Mesothelial cell of epicardium (in vitro differentiated cells): ENCODE measurements at regions not wholly inside any gene's neighbourhood (a gene's known extent, or its start where the extent isn't known, plus 50 kb on each side); places are given as distances from the start of the nearest gene placed in this dataset.

ENCODE experiments used
- DNase-seq, 2 experiments: peaks; one replicate each; pipeline ENCODE4 v3.0.0; 2021; ENCODE audit warnings: low spot score in 2 of 2; ENCODE audit not compliant: unreplicated experiment in 2 of 2
- H3K27ac Mint-ChIP-seq: 2 replicates; pipeline ENCODE4 v1.8.0; 2021; ENCODE audit warnings: mixed read lengths
- H3K27me3 Mint-ChIP-seq: 2 replicates; pipeline ENCODE4 v1.8.0; 2021; ENCODE audit warnings: low read depth, mixed read lengths
- H3K36me3 Mint-ChIP-seq: 2 replicates; pipeline ENCODE4 v1.8.0; 2021; ENCODE audit warnings: mixed read lengths
- H3K4me1 Mint-ChIP-seq: 2 replicates; pipeline ENCODE4 v1.8.0; 2021; ENCODE audit warnings: mixed read lengths
- H3K4me3 Mint-ChIP-seq: 2 replicates; pipeline ENCODE4 v1.8.0; 2021; ENCODE audit warnings: mild to moderate bottlenecking, moderate library complexity, mixed read lengths
- H3K9me3 Mint-ChIP-seq: 2 replicates; pipeline ENCODE4 v1.8.0; 2021; ENCODE audit warnings: mixed read lengths
- TF ChIP-seq, protein P1 (sequence below): fragments of 200-600 bp; sonication (generic); IDR thresholded peaks from one replicate; pipeline ENCODE4 v1.5.0; 2021; ENCODE audit warnings: antibody characterized with exemption; ENCODE audit not compliant: unreplicated experiment

DNA sequence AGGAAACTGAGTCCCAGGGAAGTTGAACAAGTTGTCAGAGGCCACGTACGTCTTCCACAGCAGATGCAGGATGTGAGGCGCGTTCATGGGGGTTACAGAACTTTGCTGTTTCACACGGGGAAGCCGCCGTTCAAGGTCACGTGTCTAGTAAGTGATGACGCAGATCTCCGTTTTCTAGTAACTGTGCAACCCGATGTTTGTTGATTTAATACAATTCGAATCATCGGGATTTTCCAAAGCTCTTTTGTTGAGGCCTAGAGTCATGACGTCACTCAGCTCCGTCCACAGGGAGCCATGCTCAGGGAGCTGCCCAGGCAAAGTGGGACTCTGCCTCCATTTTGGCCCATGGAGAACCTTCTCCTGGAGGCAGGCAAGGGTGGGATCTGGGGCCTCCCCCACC is 1121.8 kb downstream of the TBC1D22A start:
- Mint-ChIP-seq H3K9me3 (peaks cover 14% of the 10 kb centered on the region), H3K4me3 (no peak overlapping the region)
- TF ChIP-seq, protein P1, sequence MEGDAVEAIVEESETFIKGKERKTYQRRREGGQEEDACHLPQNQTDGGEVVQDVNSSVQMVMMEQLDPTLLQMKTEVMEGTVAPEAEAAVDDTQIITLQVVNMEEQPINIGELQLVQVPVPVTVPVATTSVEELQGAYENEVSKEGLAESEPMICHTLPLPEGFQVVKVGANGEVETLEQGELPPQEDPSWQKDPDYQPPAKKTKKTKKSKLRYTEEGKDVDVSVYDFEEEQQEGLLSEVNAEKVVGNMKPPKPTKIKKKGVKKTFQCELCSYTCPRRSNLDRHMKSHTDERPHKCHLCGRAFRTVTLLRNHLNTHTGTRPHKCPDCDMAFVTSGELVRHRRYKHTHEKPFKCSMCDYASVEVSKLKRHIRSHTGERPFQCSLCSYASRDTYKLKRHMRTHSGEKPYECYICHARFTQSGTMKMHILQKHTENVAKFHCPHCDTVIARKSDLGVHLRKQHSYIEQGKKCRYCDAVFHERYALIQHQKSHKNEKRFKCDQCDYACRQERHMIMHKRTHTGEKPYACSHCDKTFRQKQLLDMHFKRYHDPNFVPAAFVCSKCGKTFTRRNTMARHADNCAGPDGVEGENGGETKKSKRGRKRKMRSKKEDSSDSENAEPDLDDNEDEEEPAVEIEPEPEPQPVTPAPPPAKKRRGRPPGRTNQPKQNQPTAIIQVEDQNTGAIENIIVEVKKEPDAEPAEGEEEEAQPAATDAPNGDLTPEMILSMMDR = no peak

DNA sequence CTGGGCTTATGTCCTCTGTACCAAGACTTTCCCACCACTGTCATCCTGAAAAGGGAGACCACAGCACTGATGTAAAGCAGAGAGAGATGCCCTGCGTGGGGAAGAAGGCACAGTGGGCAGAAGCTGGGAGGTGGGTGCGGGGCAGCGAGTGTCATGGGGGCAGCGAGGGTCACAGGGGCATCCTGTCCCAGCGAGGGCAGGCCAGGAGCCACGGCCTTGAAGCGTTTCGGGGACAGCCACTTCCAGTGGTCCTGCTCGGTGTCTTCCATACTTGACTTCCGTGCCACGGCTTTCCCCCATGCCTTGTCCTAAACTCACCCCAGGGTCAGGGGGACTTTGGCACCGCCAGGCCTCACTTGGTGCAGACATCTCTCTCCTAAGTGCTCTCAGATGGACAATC is 1121.3 kb downstream of the TBC1D22A start:
- peaks cover 5% of the 10 kb centered on the region for H3K4me1 Mint-ChIP-seq
- H3K36me3 Mint-ChIP-seq = peaks cover 1% of the 10 kb centered on the region
- peaks cover 14% of the 10 kb centered on the region for H3K9me3 Mint-ChIP-seq
- TF ChIP-seq, protein P1 = no peak
- H3K4me3 Mint-ChIP-seq = no peak overlapping the region
- no peak overlapping the region for H3K27ac Mint-ChIP-seq
- no peaks in the 10 kb centered on the region for H3K27me3 Mint-ChIP-seq
- no peak for DNase-seq

More for the DNA sequence above, 1121.8 kb downstream of the TBC1D22A start:
- DNase-seq = no peak
- peaks cover 7% of the 10 kb centered on the region for H3K4me1 Mint-ChIP-seq
- peaks cover 1% of the 10 kb centered on the region for H3K36me3 Mint-ChIP-seq
- H3K27me3 Mint-ChIP-seq = no peaks in the 10 kb centered on the region
- no peak overlapping the region for H3K27ac Mint-ChIP-seq

DNA sequence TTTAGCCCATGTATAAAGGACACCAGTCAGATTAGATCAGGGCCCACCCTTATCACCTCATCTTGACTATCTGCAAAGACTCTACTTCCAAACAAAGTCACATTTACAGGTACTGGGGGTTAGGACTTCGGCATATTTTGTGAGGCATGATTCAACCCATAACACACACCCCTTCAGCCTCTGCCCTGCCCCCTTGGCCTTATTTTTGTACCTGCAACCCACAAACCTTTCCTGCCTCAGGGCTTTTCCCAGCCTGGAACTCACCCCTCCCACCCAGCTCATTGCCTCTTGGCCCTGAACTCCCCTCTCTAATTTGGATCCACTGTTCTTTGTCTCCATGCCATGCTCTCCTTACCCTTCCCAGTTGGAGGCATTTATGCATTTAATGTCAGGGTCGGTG is 1116.9 kb downstream of the TBC1D22A start:
- TF ChIP-seq, protein P1 = no peak
- Mint-ChIP-seq H3K27ac (no peak overlapping the region), H3K4me1 (peaks cover 9% of the 10 kb centered on the region), H3K27me3 (no peaks in the 10 kb centered on the region), H3K4me3 (no peak overlapping the region), H3K36me3 (peaks cover 1% of the 10 kb centered on the region), H3K9me3 (peaks cover 35% of the 10 kb centered on the region)
- no peak for DNase-seq

DNA sequence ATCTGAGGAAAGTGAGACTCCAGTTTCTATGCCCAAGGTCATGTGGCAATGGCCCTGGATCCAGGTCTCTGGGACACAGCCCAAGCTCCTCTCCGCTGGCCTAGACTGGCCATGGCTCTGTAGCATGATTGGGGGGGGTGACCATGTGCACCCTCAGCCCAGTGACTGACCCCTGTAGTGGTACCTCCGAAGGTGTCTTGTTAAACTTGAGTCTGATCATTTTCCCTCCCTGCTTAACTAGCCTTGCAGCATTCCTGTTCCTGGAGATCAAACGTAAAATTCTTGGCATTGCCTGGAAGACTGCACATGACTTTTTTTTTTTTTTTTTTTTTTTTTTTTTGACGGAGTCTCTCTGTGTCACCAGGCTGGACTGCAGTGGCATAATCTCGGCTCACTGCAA is 1116.0 kb downstream of the TBC1D22A start:
- Mint-ChIP-seq H3K36me3 (peaks cover 1% of the 10 kb centered on the region), H3K27ac (no peak overlapping the region), H3K27me3 (no peaks in the 10 kb centered on the region), H3K4me3 (no peak overlapping the region), H3K9me3 (peaks cover 35% of the 10 kb centered on the region), H3K4me1 (peaks cover 9% of the 10 kb centered on the region)
- no peak for DNase-seq
- TF ChIP-seq, protein P1 = no peak

DNA sequence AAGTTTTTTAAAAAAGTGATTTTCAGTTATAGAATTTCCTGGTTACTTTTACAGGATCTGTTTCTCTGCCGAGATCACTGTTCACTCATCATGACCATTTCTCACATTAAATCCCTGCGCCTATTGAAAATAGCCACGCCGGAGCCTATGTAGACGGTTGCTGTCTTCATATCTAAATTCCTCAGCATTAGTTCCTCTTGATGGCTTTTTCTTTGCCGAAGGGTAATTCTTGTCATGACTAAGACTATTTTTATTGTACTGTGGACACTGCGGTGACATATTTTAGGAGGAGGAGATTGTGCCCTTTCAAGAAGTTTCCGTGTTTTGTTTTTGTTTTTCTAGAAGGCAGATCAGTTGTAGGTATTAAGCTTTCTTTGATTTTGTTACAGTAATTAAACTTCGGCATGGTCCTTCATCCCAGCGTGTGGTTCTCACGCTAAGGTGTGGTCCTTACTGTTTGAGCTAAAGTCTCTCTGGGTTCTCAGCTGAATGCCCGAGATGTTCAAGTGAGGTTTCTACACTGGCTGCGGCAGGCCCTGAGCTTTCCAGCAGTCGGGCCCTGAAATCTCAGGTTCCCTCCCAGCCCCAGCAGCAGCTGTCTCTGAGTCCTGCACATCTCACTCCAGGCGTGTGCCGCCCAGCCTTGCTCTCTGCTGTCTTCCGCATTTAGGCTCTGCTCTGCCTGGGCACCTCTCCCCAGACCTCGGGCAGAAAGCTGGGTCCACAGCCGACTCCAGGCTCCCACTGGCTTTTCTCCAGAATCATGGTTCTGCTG is 1110.5 kb downstream of the TBC1D22A start:
- H3K36me3 Mint-ChIP-seq = no peaks in the 10 kb centered on the region
- peaks cover 2% of the 10 kb centered on the region for H3K4me1 Mint-ChIP-seq
- H3K27ac Mint-ChIP-seq = no peak overlapping the region
- no peak overlapping the region for H3K4me3 Mint-ChIP-seq
- no peak for DNase-seq
- peaks cover 60% of the 10 kb centered on the region for H3K9me3 Mint-ChIP-seq
- TF ChIP-seq, protein P1 = no peak
- no peaks in the 10 kb centered on the region for H3K27me3 Mint-ChIP-seq
